Omental fat pad (tissue), 3 donors: ENCODE measurements at regions not wholly inside any gene's neighbourhood (a gene's known extent, or its start where the extent isn't known, plus 50 kb on each side); places are given as distances from the start of the nearest gene placed in this dataset.

Source experiments
- ATAC-seq: fragments of 150-250 bp; one replicate; pipeline ENCODE4 v1.9.1; 2016; ENCODE audit warnings: mild to moderate bottlenecking, moderate library complexity; ENCODE audit not compliant: low FRiP score
- DNase-seq: peaks from one replicate; pipeline ENCODE4 v3.0.0-alpha.2; 2019; ENCODE audit warnings: low spot score
- CTCF ChIP-seq, 3 donors: fragments of 450-650 bp; IDR thresholded peaks; one replicate each; pipeline ENCODE4 v1.5.1; 2016 to 2017; ENCODE audit warnings: antibody characterized with exemption in 3 of 3, mild to moderate bottlenecking in 3 of 3, moderate library complexity in 2 of 3

GRCh38 chr10:3239920-3240894 is 67.6 kb upstream of the PITRM1 start:
- ATAC-seq (no peak), DNase-seq (no peak)
- TF ChIP-seq CTCF (IDR thresholded peaks at IDR 0.05), result no peak

- ATAC-seq (peak; percentile 58), DNase-seq (peak; percentile 66)
- peak in 1 of 3 donors; percentile 20 for TF ChIP-seq CTCF (IDR thresholded peaks at IDR 0.05)
Measured at GRCh38 chr10:3239066-3239919, 66.7 kb upstream of the PITRM1 start.

GRCh38 chr10:3238115-3238871 is 65.7 kb upstream of the PITRM1 start:
- no peak for TF ChIP-seq CTCF (IDR thresholded peaks at IDR 0.05)
- no peak for DNase-seq
- ATAC-seq, result no peak

GRCh38 chr10:3237530-3237929 is 64.9 kb upstream of the PITRM1 start:
- no peak for DNase-seq
- no peak for TF ChIP-seq CTCF (IDR thresholded peaks at IDR 0.05)
- no peak for ATAC-seq

- TF ChIP-seq CTCF (IDR thresholded peaks at IDR 0.05), result no peak
- ATAC-seq, result no peak
- no peak for DNase-seq
Measured at GRCh38 chr10:3236644-3237404, 64.2 kb upstream of the PITRM1 start.

- ATAC-seq, result no peak
- no peak for TF ChIP-seq CTCF (IDR thresholded peaks at IDR 0.05)
- DNase-seq, result no peak
Measured at GRCh38 chr10:3235996-3236510, 63.5 kb upstream of the PITRM1 start.
